ENCODE measurements at regions not wholly inside any gene's neighbourhood (a gene's known extent, or its start where the extent isn't known, plus 50 kb on each side); places are given as distances from the start of the nearest gene placed in this dataset.

DNA sequence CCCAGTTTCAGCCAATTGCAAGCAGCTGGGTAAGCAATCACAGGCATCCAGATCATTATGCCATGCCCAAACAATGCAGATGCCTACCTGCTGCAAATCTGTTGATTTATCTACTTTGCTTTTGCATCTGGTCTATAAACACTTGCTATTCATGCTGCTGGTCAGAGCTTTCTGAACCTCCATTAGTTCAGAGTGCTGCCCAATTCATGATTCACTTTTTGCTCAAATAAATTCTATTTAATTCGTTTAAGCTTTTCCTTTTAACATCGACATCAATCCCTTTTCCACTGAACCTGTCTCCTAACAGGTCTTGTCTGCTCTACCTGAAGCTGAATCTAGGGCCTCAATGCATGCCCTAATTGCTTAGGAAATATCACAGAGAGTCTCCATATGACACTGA, 99.4 kb upstream of the C1orf87 start:
- H3K4me3 ChIP-seq (replicated peaks; ENCODE audit: insufficient read depth, low read length): no peak overlapping the region
- H3K27me3 ChIP-seq (ENCODE audit: insufficient read depth, poor library complexity, severe bottlenecking): peaks cover 3% of the 10 kb centered on the region
- DNase-seq (ENCODE audit: low read depth in 1 of 2, low spot score in 1 of 2): no peak
- TF ChIP-seq SPI1 (IDR thresholded peaks at IDR 0.05; ENCODE audit: borderline replicate concordance, low read depth) (no peak), GABPA (IDR thresholded peaks at IDR 0.05; ENCODE audit: low read depth) (no peak), POLR2AphosphoS5 (IDR thresholded peaks at IDR 0.05; ENCODE audit: low read depth) (no peak)
- TF ChIP-seq, protein P1, sequence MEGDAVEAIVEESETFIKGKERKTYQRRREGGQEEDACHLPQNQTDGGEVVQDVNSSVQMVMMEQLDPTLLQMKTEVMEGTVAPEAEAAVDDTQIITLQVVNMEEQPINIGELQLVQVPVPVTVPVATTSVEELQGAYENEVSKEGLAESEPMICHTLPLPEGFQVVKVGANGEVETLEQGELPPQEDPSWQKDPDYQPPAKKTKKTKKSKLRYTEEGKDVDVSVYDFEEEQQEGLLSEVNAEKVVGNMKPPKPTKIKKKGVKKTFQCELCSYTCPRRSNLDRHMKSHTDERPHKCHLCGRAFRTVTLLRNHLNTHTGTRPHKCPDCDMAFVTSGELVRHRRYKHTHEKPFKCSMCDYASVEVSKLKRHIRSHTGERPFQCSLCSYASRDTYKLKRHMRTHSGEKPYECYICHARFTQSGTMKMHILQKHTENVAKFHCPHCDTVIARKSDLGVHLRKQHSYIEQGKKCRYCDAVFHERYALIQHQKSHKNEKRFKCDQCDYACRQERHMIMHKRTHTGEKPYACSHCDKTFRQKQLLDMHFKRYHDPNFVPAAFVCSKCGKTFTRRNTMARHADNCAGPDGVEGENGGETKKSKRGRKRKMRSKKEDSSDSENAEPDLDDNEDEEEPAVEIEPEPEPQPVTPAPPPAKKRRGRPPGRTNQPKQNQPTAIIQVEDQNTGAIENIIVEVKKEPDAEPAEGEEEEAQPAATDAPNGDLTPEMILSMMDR (IDR thresholded peaks at IDR 0.05; ENCODE audit: insufficient read depth, low read length): no peak
- TF ChIP-seq, protein P2, sequence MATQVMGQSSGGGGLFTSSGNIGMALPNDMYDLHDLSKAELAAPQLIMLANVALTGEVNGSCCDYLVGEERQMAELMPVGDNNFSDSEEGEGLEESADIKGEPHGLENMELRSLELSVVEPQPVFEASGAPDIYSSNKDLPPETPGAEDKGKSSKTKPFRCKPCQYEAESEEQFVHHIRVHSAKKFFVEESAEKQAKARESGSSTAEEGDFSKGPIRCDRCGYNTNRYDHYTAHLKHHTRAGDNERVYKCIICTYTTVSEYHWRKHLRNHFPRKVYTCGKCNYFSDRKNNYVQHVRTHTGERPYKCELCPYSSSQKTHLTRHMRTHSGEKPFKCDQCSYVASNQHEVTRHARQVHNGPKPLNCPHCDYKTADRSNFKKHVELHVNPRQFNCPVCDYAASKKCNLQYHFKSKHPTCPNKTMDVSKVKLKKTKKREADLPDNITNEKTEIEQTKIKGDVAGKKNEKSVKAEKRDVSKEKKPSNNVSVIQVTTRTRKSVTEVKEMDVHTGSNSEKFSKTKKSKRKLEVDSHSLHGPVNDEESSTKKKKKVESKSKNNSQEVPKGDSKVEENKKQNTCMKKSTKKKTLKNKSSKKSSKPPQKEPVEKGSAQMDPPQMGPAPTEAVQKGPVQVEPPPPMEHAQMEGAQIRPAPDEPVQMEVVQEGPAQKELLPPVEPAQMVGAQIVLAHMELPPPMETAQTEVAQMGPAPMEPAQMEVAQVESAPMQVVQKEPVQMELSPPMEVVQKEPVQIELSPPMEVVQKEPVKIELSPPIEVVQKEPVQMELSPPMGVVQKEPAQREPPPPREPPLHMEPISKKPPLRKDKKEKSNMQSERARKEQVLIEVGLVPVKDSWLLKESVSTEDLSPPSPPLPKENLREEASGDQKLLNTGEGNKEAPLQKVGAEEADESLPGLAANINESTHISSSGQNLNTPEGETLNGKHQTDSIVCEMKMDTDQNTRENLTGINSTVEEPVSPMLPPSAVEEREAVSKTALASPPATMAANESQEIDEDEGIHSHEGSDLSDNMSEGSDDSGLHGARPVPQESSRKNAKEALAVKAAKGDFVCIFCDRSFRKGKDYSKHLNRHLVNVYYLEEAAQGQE (IDR thresholded peaks at IDR 0.05; ENCODE audit: insufficient replicate concordance, low read depth): no peak
- no peak overlapping the region for H3K27ac ChIP-seq (replicated peaks)

DNA sequence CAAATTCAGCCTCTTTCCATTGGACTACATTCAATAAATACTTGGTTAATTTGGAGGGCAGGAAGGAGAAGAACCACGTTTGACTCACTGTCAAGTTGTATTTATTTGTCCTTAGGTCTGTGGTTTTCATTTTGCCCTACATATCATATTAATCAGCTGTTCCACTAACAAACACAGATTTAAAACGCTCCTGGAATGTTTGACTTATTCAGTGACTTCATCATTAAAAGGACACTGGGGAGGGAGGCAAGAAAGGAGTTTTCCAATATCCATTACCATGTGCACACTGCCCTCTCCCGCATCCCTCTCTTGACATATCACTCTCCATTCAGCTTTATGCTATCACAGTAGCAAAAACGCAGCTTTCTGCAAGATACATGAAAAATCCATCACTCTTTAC, 98.2 kb upstream of the C1orf87 start:
- no peak for DNase-seq (ENCODE audit: low read depth in 1 of 2, low spot score in 1 of 2)
- Histone ChIP-seq H3K4me3 (replicated peaks; ENCODE audit: insufficient read depth, low read length) (no peak overlapping the region), H3K27me3 (ENCODE audit: insufficient read depth, poor library complexity, severe bottlenecking) (peaks cover 3% of the 10 kb centered on the region), H3K27ac (replicated peaks) (no peak overlapping the region)
- TF ChIP-seq GABPA (IDR thresholded peaks at IDR 0.05; ENCODE audit: low read depth) (no peak), POLR2AphosphoS5 (IDR thresholded peaks at IDR 0.05; ENCODE audit: low read depth) (no peak), SPI1 (IDR thresholded peaks at IDR 0.05; ENCODE audit: borderline replicate concordance, low read depth) (no peak)
- TF ChIP-seq, protein P1 (IDR thresholded peaks at IDR 0.05; ENCODE audit: insufficient read depth, low read length): no peak
- TF ChIP-seq, protein P2 (IDR thresholded peaks at IDR 0.05; ENCODE audit: insufficient replicate concordance, low read depth): no peak

DNA sequence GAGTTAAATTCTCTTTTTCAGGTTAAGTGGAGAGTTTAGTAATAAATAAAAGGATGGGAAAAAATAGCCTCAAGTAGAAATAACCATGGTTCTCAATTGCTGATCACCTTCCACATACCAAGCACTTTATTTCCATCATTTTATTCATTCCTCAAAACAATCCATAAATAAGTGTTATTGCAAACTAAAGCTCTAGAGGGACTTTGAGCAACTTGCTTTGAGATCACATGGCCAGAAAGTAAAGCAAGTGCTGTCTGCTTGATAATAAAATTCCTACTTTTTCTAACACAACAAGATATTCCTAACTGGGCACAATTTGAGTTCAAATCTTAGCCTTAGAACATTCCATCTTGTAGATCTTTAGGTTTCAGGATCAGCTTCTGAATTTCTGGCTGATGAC, 97.1 kb upstream of the C1orf87 start:
- no peak for TF ChIP-seq POLR2AphosphoS5 (IDR thresholded peaks at IDR 0.05; ENCODE audit: low read depth)
- TF ChIP-seq, protein P2 (IDR thresholded peaks at IDR 0.05; ENCODE audit: insufficient replicate concordance, low read depth): no peak
- TF ChIP-seq, protein P1 (IDR thresholded peaks at IDR 0.05; ENCODE audit: insufficient read depth, low read length): no peak
- no peak for TF ChIP-seq SPI1 (IDR thresholded peaks at IDR 0.05; ENCODE audit: borderline replicate concordance, low read depth)
- no peak for TF ChIP-seq GABPA (IDR thresholded peaks at IDR 0.05; ENCODE audit: low read depth)
- Histone ChIP-seq H3K27ac (replicated peaks) (no peak overlapping the region), H3K27me3 (ENCODE audit: insufficient read depth, poor library complexity, severe bottlenecking) (no peaks in the 10 kb centered on the region), H3K4me3 (replicated peaks; ENCODE audit: insufficient read depth, low read length) (no peak overlapping the region)
- DNase-seq (ENCODE audit: low read depth in 1 of 2, low spot score in 1 of 2): no peak

All from HL-60 (cell line).